Tibial artery (tissue), 4 donors: ENCODE measurements at regions not wholly inside any gene's neighbourhood (a gene's known extent, or its start where the extent isn't known, plus 50 kb on each side); places are given as distances from the start of the nearest gene placed in this dataset.

ENCODE experiments used
- DNase-seq, 2 donors: peaks; one replicate each; pipeline ENCODE4 v3.0.0-alpha.2; 2019
- H3K27ac ChIP-seq, 2 donors: fragments of 200-600 bp; sonication (generic) in 1 of 2; 1 replicate in 1 of 2; 2 replicates in 1 of 2; pipeline ENCODE4 v1.5.1; 2018 to 2019; ENCODE audit warnings: mild to moderate bottlenecking in 1 of 2
- H3K27me3 ChIP-seq, 2 donors: fragments of 200-600 bp; sonication (generic) in 1 of 2; one replicate each; pipeline versions ENCODE4 v1.5.1 to v1.6.0; 2016 to 2019
- H3K36me3 ChIP-seq, 3 donors: fragments of 200-600 bp; sonication (generic) in 2 of 3; one replicate each; pipeline ENCODE4 v1.5.1; 2016 to 2019; ENCODE audit warnings: mild to moderate bottlenecking in 2 of 3
- H3K4me1 ChIP-seq, 4 donors: fragments of 200-600 bp; sonication (generic) in 2 of 4; 1 replicate in 3 of 4; 2 replicates in 1 of 4; pipeline ENCODE4 v1.5.1; 2016 to 2019
- H3K4me3 ChIP-seq, 2 donors: fragments of 200-600 bp; sonication (generic) in 1 of 2; 1 replicate in 1 of 2; 2 replicates in 1 of 2; pipeline ENCODE4 v1.5.1; 2018 to 2019; ENCODE audit warnings: mild to moderate bottlenecking in 2 of 2
- H3K9me3 ChIP-seq, 3 donors: fragments of 200-600 bp; sonication (generic) in 1 of 3; one replicate each; pipeline ENCODE4 v1.5.1; 2016 to 2019
- intact Hi-C: fragments of 100-400 bp; cut with DNase I; formaldehyde crosslinking; loops from one replicate; pipeline ENCODE4 v1.15.0; 2023; ENCODE audit warnings: low total_unique reads
- TF ChIP-seq, protein P1 (sequence below), 2 experiments: fragments of 200-600 bp in 1 of 2; fragments of 450-650 bp in 1 of 2; IDR thresholded peaks; one replicate each; pipeline ENCODE4 v1.5.1; 2017 to 2019; ENCODE audit warnings: antibody characterized with exemption in 2 of 2, mild to moderate bottlenecking in 1 of 2, moderate library complexity in 1 of 2

GRCh38 chr6:165184192-165184979, 125.0 kb downstream of the C6orf118 start:
- no peaks in the 10 kb centered on the region for H3K27me3 ChIP-seq
- H3K4me1 ChIP-seq = no peaks in the 10 kb centered on the region
- no peaks in the 10 kb centered on the region for H3K9me3 ChIP-seq
- intact Hi-C loops = no loop called here
- no peaks in the 10 kb centered on the region for H3K36me3 ChIP-seq
- no peak overlapping the region for H3K4me3 ChIP-seq
- no peak for DNase-seq
- no peak overlapping the region for H3K27ac ChIP-seq
- TF ChIP-seq, protein P1, sequence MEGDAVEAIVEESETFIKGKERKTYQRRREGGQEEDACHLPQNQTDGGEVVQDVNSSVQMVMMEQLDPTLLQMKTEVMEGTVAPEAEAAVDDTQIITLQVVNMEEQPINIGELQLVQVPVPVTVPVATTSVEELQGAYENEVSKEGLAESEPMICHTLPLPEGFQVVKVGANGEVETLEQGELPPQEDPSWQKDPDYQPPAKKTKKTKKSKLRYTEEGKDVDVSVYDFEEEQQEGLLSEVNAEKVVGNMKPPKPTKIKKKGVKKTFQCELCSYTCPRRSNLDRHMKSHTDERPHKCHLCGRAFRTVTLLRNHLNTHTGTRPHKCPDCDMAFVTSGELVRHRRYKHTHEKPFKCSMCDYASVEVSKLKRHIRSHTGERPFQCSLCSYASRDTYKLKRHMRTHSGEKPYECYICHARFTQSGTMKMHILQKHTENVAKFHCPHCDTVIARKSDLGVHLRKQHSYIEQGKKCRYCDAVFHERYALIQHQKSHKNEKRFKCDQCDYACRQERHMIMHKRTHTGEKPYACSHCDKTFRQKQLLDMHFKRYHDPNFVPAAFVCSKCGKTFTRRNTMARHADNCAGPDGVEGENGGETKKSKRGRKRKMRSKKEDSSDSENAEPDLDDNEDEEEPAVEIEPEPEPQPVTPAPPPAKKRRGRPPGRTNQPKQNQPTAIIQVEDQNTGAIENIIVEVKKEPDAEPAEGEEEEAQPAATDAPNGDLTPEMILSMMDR (IDR thresholded peaks at IDR 0.05) = no peak

DNA sequence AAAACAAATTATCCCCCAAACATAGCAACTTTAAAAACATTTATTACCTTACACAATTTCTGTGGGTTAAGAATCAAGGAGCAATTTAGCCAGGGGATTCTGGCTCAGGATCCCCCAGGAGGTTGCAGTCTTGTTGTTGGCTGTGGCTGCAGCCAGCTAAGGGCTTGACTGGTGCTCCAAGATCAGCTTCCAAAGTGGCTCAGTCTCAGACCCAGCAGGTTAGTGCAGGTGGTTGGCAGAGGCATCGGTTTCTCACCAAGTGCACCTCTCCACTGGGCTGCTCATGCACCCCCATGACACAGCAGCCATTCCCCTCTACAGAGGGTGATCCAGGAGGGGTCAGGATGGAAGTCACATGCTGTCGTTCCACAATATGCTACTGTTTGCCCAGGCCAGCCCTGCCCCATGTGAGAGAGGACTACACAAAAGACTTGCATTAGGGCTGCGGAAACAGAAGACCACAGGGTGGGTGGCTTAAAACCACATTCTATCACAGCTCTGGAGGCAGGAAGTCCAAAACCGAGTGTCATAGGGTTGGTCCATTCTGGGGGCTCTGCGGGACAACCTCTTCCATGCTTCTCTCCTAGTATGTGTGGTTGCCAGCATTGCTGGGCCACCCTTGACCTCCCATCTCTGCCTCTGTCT, 125.8 kb downstream of the C6orf118 start:
- no peaks in the 10 kb centered on the region for H3K27me3 ChIP-seq
- no peak overlapping the region for H3K27ac ChIP-seq
- DNase-seq = no peak
- H3K4me3 ChIP-seq = no peak overlapping the region
- TF ChIP-seq, protein P1 (IDR thresholded peaks at IDR 0.05) = no peak
- no peaks in the 10 kb centered on the region for H3K9me3 ChIP-seq
- no peaks in the 10 kb centered on the region for H3K4me1 ChIP-seq
- no peaks in the 10 kb centered on the region for H3K36me3 ChIP-seq
- intact Hi-C loops = no loop called here

- Histone ChIP-seq H3K36me3 (no peaks in the 10 kb centered on the region), H3K4me1 (no peaks in the 10 kb centered on the region), H3K9me3 (no peaks in the 10 kb centered on the region), H3K27me3 (no peaks in the 10 kb centered on the region), H3K27ac (no peak overlapping the region), H3K4me3 (no peak overlapping the region)
- TF ChIP-seq, protein P1 (IDR thresholded peaks at IDR 0.05) = no peak
- DNase-seq = no peak
- intact Hi-C loops = no loop called here
Observed at GRCh38 chr6:165183071-165183470, 126.3 kb downstream of the C6orf118 start.

- TF ChIP-seq, protein P1 (IDR thresholded peaks at IDR 0.05) = no peak
- Histone ChIP-seq H3K27me3 (no peaks in the 10 kb centered on the region), H3K9me3 (no peaks in the 10 kb centered on the region), H3K27ac (no peak overlapping the region), H3K36me3 (no peaks in the 10 kb centered on the region), H3K4me3 (no peak overlapping the region), H3K4me1 (no peaks in the 10 kb centered on the region)
- no peak for DNase-seq
- intact Hi-C loops = no loop called here
Observed at GRCh38 chr6:165181951-165182414, 127.4 kb downstream of the C6orf118 start.

- Histone ChIP-seq H3K36me3 (no peaks in the 10 kb centered on the region), H3K4me1 (no peaks in the 10 kb centered on the region), H3K9me3 (no peaks in the 10 kb centered on the region), H3K4me3 (no peak overlapping the region), H3K27ac (no peak overlapping the region), H3K27me3 (no peaks in the 10 kb centered on the region)
- no peak for DNase-seq
- intact Hi-C loops = no loop called here
- TF ChIP-seq, protein P1 (IDR thresholded peaks at IDR 0.05) = no peak
Observed at GRCh38 chr6:165178056-165178455, 131.3 kb downstream of the C6orf118 start.
